ENCODE measurements at regions not wholly inside any gene's neighbourhood (a gene's known extent, or its start where the extent isn't known, plus 50 kb on each side); places are given as distances from the start of the nearest gene placed in this dataset.
"Not testable (repeated sequence)": the region's sequence is repeated elsewhere in the genome, so short reads cannot be mapped to it uniquely, and the experiment has no call there.

GRCh38 chr2:173720306-173720705, 244.9 kb downstream of the SP3 start:
- DNase-seq (ENCODE audit: low read depth in 3 of 3): no peak

- DNase-seq (ENCODE audit: low read depth in 3 of 3): no peak
Measured at GRCh38 chr2:173734797-173735196, 230.4 kb downstream of the SP3 start.

GRCh38 chr2:173737954-173738575, 227.1 kb downstream of the SP3 start:
- not testable (repeated sequence) for DNase-seq (ENCODE audit: low read depth in 3 of 3)

GRCh38 chr2:173739006-173739405, 226.2 kb downstream of the SP3 start:
- no peak for DNase-seq (ENCODE audit: low read depth in 3 of 3)

GRCh38 chr2:173740639-173741038, 224.5 kb downstream of the SP3 start:
- DNase-seq (ENCODE audit: low read depth in 3 of 3): no peak

GRCh38 chr2:173741759-173742158, 223.4 kb downstream of the SP3 start:
- DNase-seq (ENCODE audit: low read depth in 3 of 3): no peak

GRCh38 chr2:173747035-173747434, 218.1 kb downstream of the SP3 start:
- no peak for DNase-seq (ENCODE audit: low read depth in 3 of 3)

- no peak for DNase-seq (ENCODE audit: low read depth in 3 of 3)
Measured at GRCh38 chr2:173749315-173749714, 215.9 kb downstream of the SP3 start.

GRCh38 chr2:173750353-173750801, 214.8 kb downstream of the SP3 start:
- DNase-seq (ENCODE audit: low read depth in 3 of 3): no peak

GRCh38 chr2:173750831-173751230, 214.3 kb downstream of the SP3 start:
- DNase-seq (ENCODE audit: low read depth in 3 of 3): no peak

GRCh38 chr2:173751245-173751975, 213.8 kb downstream of the SP3 start:
- DNase-seq (ENCODE audit: low read depth in 3 of 3): no peak

GRCh38 chr2:173752152-173752551, 213.0 kb downstream of the SP3 start:
- no peak for DNase-seq (ENCODE audit: low read depth in 3 of 3)

- DNase-seq (ENCODE audit: low read depth in 3 of 3): no peak
Measured at GRCh38 chr2:173753441-173753840, 211.7 kb downstream of the SP3 start.

GRCh38 chr2:173754165-173754564, 211.0 kb downstream of the SP3 start:
- DNase-seq (ENCODE audit: low read depth in 3 of 3): no peak

- no peak for DNase-seq (ENCODE audit: low read depth in 3 of 3)
Measured at GRCh38 chr2:173754837-173755236, 210.3 kb downstream of the SP3 start.

GRCh38 chr2:173755798-173756197, 209.4 kb downstream of the SP3 start:
- DNase-seq (ENCODE audit: low read depth in 3 of 3): no peak

GRCh38 chr2:173759959-173760358, 205.2 kb downstream of the SP3 start:
- no peak for DNase-seq (ENCODE audit: low read depth in 3 of 3)

GRCh38 chr2:173760553-173760952, 204.6 kb downstream of the SP3 start:
- DNase-seq (ENCODE audit: low read depth in 3 of 3): no peak

GRCh38 chr2:173761603-173762119, 203.5 kb downstream of the SP3 start:
- no peak for DNase-seq (ENCODE audit: low read depth in 3 of 3)

GRCh38 chr2:173762221-173762620, 203.0 kb downstream of the SP3 start:
- no peak for DNase-seq (ENCODE audit: low read depth in 3 of 3)

- DNase-seq (ENCODE audit: low read depth in 3 of 3): no peak
Measured at GRCh38 chr2:173762864-173763263, 202.3 kb downstream of the SP3 start.

- no peak for DNase-seq (ENCODE audit: low read depth in 3 of 3)
Measured at GRCh38 chr2:173763641-173764040, 201.5 kb downstream of the SP3 start.

- no peak for DNase-seq (ENCODE audit: low read depth in 3 of 3)
Measured at GRCh38 chr2:173764094-173764493, 201.1 kb downstream of the SP3 start.
